ENCODE measurements at regions not wholly inside any gene's neighbourhood (a gene's known extent, or its start where the extent isn't known, plus 50 kb on each side); places are given as distances from the start of the nearest gene placed in this dataset.

DNA sequence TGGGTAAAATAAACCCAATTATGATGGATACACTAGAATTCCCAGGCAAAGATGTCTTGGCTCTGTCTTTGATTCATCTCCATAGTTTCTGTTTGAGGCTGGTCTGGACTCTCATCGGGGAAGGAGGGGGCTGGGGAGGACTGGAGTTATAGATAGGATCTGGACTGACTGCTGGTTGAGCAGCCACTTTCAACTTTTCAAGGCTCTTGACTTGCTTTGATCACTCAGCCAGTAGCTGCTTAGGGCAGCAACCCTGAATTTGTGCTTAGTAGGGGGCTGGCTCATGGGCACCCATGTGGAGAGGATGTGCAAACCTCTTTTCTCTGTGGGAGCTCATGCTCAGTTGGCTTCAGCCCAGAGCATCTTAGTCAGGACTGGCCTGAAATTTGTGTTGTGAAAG lies 114.0 kb upstream of the NEDD9 start:
- Histone ChIP-seq H4K91ac (ENCODE audit: low read depth, low read length) (no peak overlapping the region), H3K79me1 (ENCODE audit: low read length) (no peaks in the 10 kb centered on the region), H3K18ac (ENCODE audit: low read length) (no peak overlapping the region), H3K14ac (ENCODE audit: low read length) (no peak overlapping the region), H3K27ac (ENCODE audit: low read depth, low read length) (no peak overlapping the region), H3K79me2 (ENCODE audit: control insufficient read depth, insufficient read depth, low read length, poor library complexity) (no peaks in the 10 kb centered on the region), H3K9ac (ENCODE audit: low read length) (no peak overlapping the region), H3K4me3 (ENCODE audit: low read depth, low read length) (no peak overlapping the region), H3K27me3 (ENCODE audit: insufficient read depth, low read length) (no peaks in the 10 kb centered on the region), H2BK12ac (ENCODE audit: low read length) (no peak overlapping the region), H3K4me1 (ENCODE audit: control insufficient read depth in 1 of 2, insufficient read depth in 2 of 2, low read length in 2 of 2) (no peaks in the 10 kb centered on the region), H4K8ac (ENCODE audit: low read depth, low read length) (no peak overlapping the region), H2AK5ac (ENCODE audit: low read length) (no peak overlapping the region), H2BK120ac (ENCODE audit: insufficient read depth, low read length, poor library complexity) (no peak overlapping the region), H3K36me3 (ENCODE audit: control insufficient read depth in 1 of 2, insufficient read depth in 2 of 2, low read length in 2 of 2) (no peaks in the 10 kb centered on the region), H3K23ac (ENCODE audit: low read length) (no peak overlapping the region), H3K4me2 (ENCODE audit: low read length) (no peak overlapping the region), H3K9me3 (ENCODE audit: insufficient read depth, low read depth, low read length) (no peaks in the 10 kb centered on the region), H4K12ac (ENCODE audit: low read depth, low read length) (no peak overlapping the region), H2BK5ac (ENCODE audit: low read depth, low read length, poor library complexity) (no peak overlapping the region), H2AFZ (ENCODE audit: insufficient read depth, low read length, poor library complexity) (no peak overlapping the region), H3K4ac (ENCODE audit: low read depth, low read length) (no peak overlapping the region)
- no CpG with 5 or more reads among the region's 1 CpG for WGBS (ENCODE audit: extremely low coverage, insufficient coverage, insufficient read length)
- DNase-seq, result no peak

DNA sequence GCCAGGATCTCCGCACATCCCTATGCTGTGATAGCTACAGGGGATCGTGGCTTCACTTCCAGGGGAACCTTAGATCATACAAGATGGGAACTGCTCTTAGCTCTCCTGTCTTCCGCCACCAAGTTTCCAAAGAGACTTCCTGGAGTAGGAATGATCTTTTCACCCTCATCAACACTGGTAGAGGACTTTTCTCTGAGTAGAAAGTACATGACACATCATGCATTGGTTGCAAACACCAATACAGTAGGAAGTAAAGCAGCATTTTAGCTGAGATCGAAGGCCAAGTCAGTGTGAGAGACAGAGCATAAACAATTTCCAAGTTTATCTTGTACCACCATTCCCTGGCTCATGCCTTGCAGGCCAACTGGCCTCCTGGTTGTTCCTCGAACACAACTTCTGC lies 113.1 kb upstream of the NEDD9 start:
- H4K12ac ChIP-seq (ENCODE audit: low read depth, low read length), result no peak overlapping the region
- H3K79me2 ChIP-seq (ENCODE audit: control insufficient read depth, insufficient read depth, low read length, poor library complexity), result no peaks in the 10 kb centered on the region
- no peak overlapping the region for H2BK120ac ChIP-seq (ENCODE audit: insufficient read depth, low read length, poor library complexity)
- no peak overlapping the region for H2AFZ ChIP-seq (ENCODE audit: insufficient read depth, low read length, poor library complexity)
- H3K23ac ChIP-seq (ENCODE audit: low read length), result no peak overlapping the region
- H3K9me3 ChIP-seq (ENCODE audit: insufficient read depth, low read depth, low read length), result no peaks in the 10 kb centered on the region
- H3K36me3 ChIP-seq (ENCODE audit: control insufficient read depth in 1 of 2, insufficient read depth in 2 of 2, low read length in 2 of 2), result no peaks in the 10 kb centered on the region
- no peak overlapping the region for H3K18ac ChIP-seq (ENCODE audit: low read length)
- no peak overlapping the region for H3K14ac ChIP-seq (ENCODE audit: low read length)
- no peak overlapping the region for H3K9ac ChIP-seq (ENCODE audit: low read length)
- no peaks in the 10 kb centered on the region for H3K79me1 ChIP-seq (ENCODE audit: low read length)
- H3K4me3 ChIP-seq (ENCODE audit: low read depth, low read length), result no peak overlapping the region
- no peak overlapping the region for H2AK5ac ChIP-seq (ENCODE audit: low read length)
- peak in 1 of 2 donors; percentile 54 for DNase-seq
- no CpG with 5 or more reads among the region's 5 CpGs for WGBS (ENCODE audit: extremely low coverage, insufficient coverage, insufficient read length)
- H3K4me1 ChIP-seq (ENCODE audit: control insufficient read depth in 1 of 2, insufficient read depth in 2 of 2, low read length in 2 of 2), result peaks cover 0 to 2% of the 10 kb centered on the region in 2 experiments
- H4K8ac ChIP-seq (ENCODE audit: low read depth, low read length), result no peak overlapping the region
- H3K4ac ChIP-seq (ENCODE audit: low read depth, low read length), result no peak overlapping the region
- no peaks in the 10 kb centered on the region for H3K27me3 ChIP-seq (ENCODE audit: insufficient read depth, low read length)
- no peak overlapping the region for H3K4me2 ChIP-seq (ENCODE audit: low read length)
- H2BK12ac ChIP-seq (ENCODE audit: low read length), result no peak overlapping the region
- H2BK5ac ChIP-seq (ENCODE audit: low read depth, low read length, poor library complexity), result no peak overlapping the region
- no peak overlapping the region for H4K91ac ChIP-seq (ENCODE audit: low read depth, low read length)
- H3K27ac ChIP-seq (ENCODE audit: low read depth, low read length), result no peak overlapping the region

DNA sequence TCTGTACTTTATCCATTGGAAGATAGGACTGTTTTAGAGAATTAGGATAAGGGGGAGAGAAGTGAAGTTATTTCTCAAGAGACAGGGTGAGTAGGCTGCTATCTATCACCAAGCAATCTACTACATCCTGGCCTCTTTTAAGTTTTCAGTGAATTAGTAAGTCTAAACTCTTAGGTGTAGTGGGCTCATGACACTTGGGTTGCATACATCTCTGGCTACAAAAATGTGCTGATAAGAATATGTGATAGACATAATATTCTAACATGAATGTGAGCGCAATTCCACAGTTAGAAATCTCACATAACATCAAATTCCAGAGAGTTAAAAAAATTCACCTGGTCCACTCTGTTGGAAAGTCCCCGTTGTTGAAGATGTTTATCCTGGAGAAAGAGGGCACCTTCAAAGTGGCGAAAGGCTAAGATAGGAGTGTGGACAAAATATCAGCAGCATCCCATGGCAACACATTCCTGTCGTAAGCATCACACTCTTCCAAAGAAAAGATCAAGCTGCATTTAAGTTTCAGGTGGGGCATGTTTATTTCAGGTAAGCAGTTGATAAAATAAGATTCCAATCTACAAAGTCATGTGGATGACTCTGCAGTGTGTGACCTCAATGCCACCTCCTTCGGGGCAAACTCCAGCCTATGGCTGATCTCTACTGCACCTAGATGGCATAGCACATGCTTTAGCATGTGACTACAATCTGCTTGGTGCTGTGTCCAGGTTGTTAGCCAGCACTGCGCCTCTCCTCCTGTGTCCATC lies 111.7 kb upstream of the NEDD9 start:
- H3K4me3 ChIP-seq (ENCODE audit: low read depth, low read length), result no peak overlapping the region
- no peak overlapping the region for H3K9ac ChIP-seq (ENCODE audit: low read length)
- H3K27me3 ChIP-seq (ENCODE audit: insufficient read depth, low read length), result no peaks in the 10 kb centered on the region
- H2AFZ ChIP-seq (ENCODE audit: insufficient read depth, low read length, poor library complexity), result no peak overlapping the region
- H3K4me2 ChIP-seq (ENCODE audit: low read length), result no peak overlapping the region
- no peaks in the 10 kb centered on the region for H3K9me3 ChIP-seq (ENCODE audit: insufficient read depth, low read depth, low read length)
- no peak overlapping the region for H3K4ac ChIP-seq (ENCODE audit: low read depth, low read length)
- no CpG with 5 or more reads among the region's 6 CpGs for WGBS (ENCODE audit: extremely low coverage, insufficient coverage, insufficient read length)
- H3K36me3 ChIP-seq (ENCODE audit: control insufficient read depth in 1 of 2, insufficient read depth in 2 of 2, low read length in 2 of 2), result no peaks in the 10 kb centered on the region
- H3K14ac ChIP-seq (ENCODE audit: low read length), result no peak overlapping the region
- H4K12ac ChIP-seq (ENCODE audit: low read depth, low read length), result no peak overlapping the region
- H3K23ac ChIP-seq (ENCODE audit: low read length), result no peak overlapping the region
- no peak overlapping the region for H4K8ac ChIP-seq (ENCODE audit: low read depth, low read length)
- no peak overlapping the region for H3K27ac ChIP-seq (ENCODE audit: low read depth, low read length)
- H2AK5ac ChIP-seq (ENCODE audit: low read length), result no peak overlapping the region
- H2BK12ac ChIP-seq (ENCODE audit: low read length), result no peak overlapping the region
- peaks cover 0 to 2% of the 10 kb centered on the region in 2 experiments for H3K4me1 ChIP-seq (ENCODE audit: control insufficient read depth in 1 of 2, insufficient read depth in 2 of 2, low read length in 2 of 2)
- H3K79me2 ChIP-seq (ENCODE audit: control insufficient read depth, insufficient read depth, low read length, poor library complexity), result no peaks in the 10 kb centered on the region
- H2BK120ac ChIP-seq (ENCODE audit: insufficient read depth, low read length, poor library complexity), result no peak overlapping the region
- no peak overlapping the region for H3K18ac ChIP-seq (ENCODE audit: low read length)
- H2BK5ac ChIP-seq (ENCODE audit: low read depth, low read length, poor library complexity), result no peak overlapping the region
- no peak overlapping the region for H4K91ac ChIP-seq (ENCODE audit: low read depth, low read length)
- H3K79me1 ChIP-seq (ENCODE audit: low read length), result no peaks in the 10 kb centered on the region
- DNase-seq, result peak; percentile 94 to 99

DNA sequence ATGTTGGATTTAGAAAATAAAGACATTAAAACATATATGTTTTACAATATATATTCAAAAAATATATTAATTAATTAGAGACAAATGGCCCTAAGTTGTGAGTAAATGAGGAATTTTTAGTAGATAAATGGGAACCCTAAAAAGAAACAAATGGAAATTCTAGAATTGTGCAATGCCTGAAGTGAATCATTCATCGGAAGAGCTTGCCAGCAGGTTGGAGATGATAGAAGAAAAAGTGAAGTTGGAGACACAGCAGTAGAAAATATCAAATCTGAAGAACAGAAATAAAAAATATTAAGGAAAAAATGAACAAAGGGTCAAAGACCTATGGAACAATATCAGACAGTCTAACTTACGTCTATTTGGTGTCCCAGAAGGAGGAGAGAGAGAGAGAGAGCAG lies 109.4 kb upstream of the NEDD9 start:
- H3K4me2 ChIP-seq (ENCODE audit: low read length), result no peak overlapping the region
- no peak overlapping the region for H2BK120ac ChIP-seq (ENCODE audit: insufficient read depth, low read length, poor library complexity)
- H3K4me3 ChIP-seq (ENCODE audit: low read depth, low read length), result no peak overlapping the region

More for the DNA sequence above, 109.4 kb upstream of the NEDD9 start:
- H3K79me2 ChIP-seq (ENCODE audit: control insufficient read depth, insufficient read depth, low read length, poor library complexity), result no peaks in the 10 kb centered on the region
- H3K36me3 ChIP-seq (ENCODE audit: control insufficient read depth in 1 of 2, insufficient read depth in 2 of 2, low read length in 2 of 2), result no peaks in the 10 kb centered on the region
- no peaks in the 10 kb centered on the region for H3K9me3 ChIP-seq (ENCODE audit: insufficient read depth, low read depth, low read length)
- H3K27ac ChIP-seq (ENCODE audit: low read depth, low read length), result no peak overlapping the region
- H2BK12ac ChIP-seq (ENCODE audit: low read length), result no peak overlapping the region
- peaks cover 0 to 2% of the 10 kb centered on the region in 2 experiments for H3K4me1 ChIP-seq (ENCODE audit: control insufficient read depth in 1 of 2, insufficient read depth in 2 of 2, low read length in 2 of 2)
- no peak overlapping the region for H2BK5ac ChIP-seq (ENCODE audit: low read depth, low read length, poor library complexity)
- H3K18ac ChIP-seq (ENCODE audit: low read length), result no peak overlapping the region
- no peak overlapping the region for H2AFZ ChIP-seq (ENCODE audit: insufficient read depth, low read length, poor library complexity)
- H4K8ac ChIP-seq (ENCODE audit: low read depth, low read length), result no peak overlapping the region
- no peak overlapping the region for H4K91ac ChIP-seq (ENCODE audit: low read depth, low read length)
- H3K9ac ChIP-seq (ENCODE audit: low read length), result no peak overlapping the region
- H3K27me3 ChIP-seq (ENCODE audit: insufficient read depth, low read length), result no peaks in the 10 kb centered on the region
- H3K14ac ChIP-seq (ENCODE audit: low read length), result no peak overlapping the region
- no peak overlapping the region for H3K23ac ChIP-seq (ENCODE audit: low read length)
- no peaks in the 10 kb centered on the region for H3K79me1 ChIP-seq (ENCODE audit: low read length)
- no peak overlapping the region for H2AK5ac ChIP-seq (ENCODE audit: low read length)
- peak in 1 of 2 donors; percentile 53 for DNase-seq
- no CpG with 5 or more reads among the region's 2 CpGs for WGBS (ENCODE audit: extremely low coverage, insufficient coverage, insufficient read length)
- no peak overlapping the region for H4K12ac ChIP-seq (ENCODE audit: low read depth, low read length)
- H3K4ac ChIP-seq (ENCODE audit: low read depth, low read length), result no peak overlapping the region
